Brain microvascular endothelial cell (primary cell): ENCODE measurements at regions not wholly inside any gene's neighbourhood (a gene's known extent, or its start where the extent isn't known, plus 50 kb on each side); places are given as distances from the start of the nearest gene placed in this dataset.

Source experiments
- DNase-seq: peaks from one replicate; pipeline ENCODE4 v3.0.0-alpha.2; 2020
- H3K27ac ChIP-seq: fragments of 250-450 bp; sonication (Bioruptor Pico); 2 replicates; pipeline ENCODE4 v1.5.1; 2020; ENCODE audit warnings: mild to moderate bottlenecking, moderate library complexity
- H3K27me3 ChIP-seq: fragments of 250-450 bp; sonication (Bioruptor Pico); replicated peaks from 2 replicates; pipeline ENCODE4 v1.5.1; 2020; ENCODE audit warnings: mild to moderate bottlenecking
- H3K36me3 ChIP-seq: fragments of 250-450 bp; sonication (Bioruptor Pico); replicated peaks from 2 replicates; pipeline ENCODE4 v1.5.1; 2020; ENCODE audit warnings: mild to moderate bottlenecking
- H3K4me3 ChIP-seq: 2 replicates; pipeline ENCODE4 v1.5.1; 2011; ENCODE audit warnings: low read depth, mild to moderate bottlenecking, control low read depth, low read length, moderate library complexity
- CTCF ChIP-seq: IDR thresholded peaks from 2 replicates; pipeline ENCODE4 v1.5.1; 2011; ENCODE audit warnings: low read depth, mild to moderate bottlenecking, moderate library complexity, low read length, control low read depth, inconsistent platforms; ENCODE audit errors: missing control alignments
- in situ Hi-C: cut with HindIII; loops from 2 replicates; pipeline ENCODE4 v1.10.0; 2017; ENCODE audit warnings: low sequenced_read_pairs, low pct_ligation_motif_present

- Histone ChIP-seq H3K27ac (peak overlapping the region; percentile 96), H3K4me3 (peak overlapping the region; percentile 58), H3K36me3 (peaks cover 5% of the 10 kb centered on the region), H3K27me3 (no peaks in the 10 kb centered on the region)
- in situ Hi-C loops, result no loop called here
- no peak for TF ChIP-seq CTCF
- peak; percentile 69 for DNase-seq
These were observed 595.1 kb upstream of the ZP4 start for GRCh38 chr1:238485912-238486209.

GRCh38 chr1:238485057-238485911, 594.6 kb upstream of the ZP4 start:
- peaks cover 6% of the 10 kb centered on the region for H3K36me3 ChIP-seq
- DNase-seq, result peak; percentile 94

GRCh38 chr1:238484121-238484520, 593.4 kb upstream of the ZP4 start:
- DNase-seq, result no peak
- Histone ChIP-seq H3K36me3 (peaks cover 6% of the 10 kb centered on the region), H3K27me3 (no peaks in the 10 kb centered on the region), H3K4me3 (peak overlapping the region; percentile 58), H3K27ac (peak overlapping the region; percentile 96)
- no peak for TF ChIP-seq CTCF
- in situ Hi-C loops, result no loop called here

More at GRCh38 chr1:238485057-238485911, 594.6 kb upstream of the ZP4 start:
- in situ Hi-C loops, result no loop called here
- no peaks in the 10 kb centered on the region for H3K27me3 ChIP-seq
- peak overlapping the region; percentile 58 for H3K4me3 ChIP-seq
- peak overlapping the region; percentile 96 for H3K27ac ChIP-seq
- no peak for TF ChIP-seq CTCF

GRCh38 chr1:238476841-238477240, 586.1 kb upstream of the ZP4 start:
- DNase-seq, result no peak
- no peaks in the 10 kb centered on the region for H3K27me3 ChIP-seq
- no peak for TF ChIP-seq CTCF
- in situ Hi-C loops, result no loop called here
- no peak overlapping the region for H3K27ac ChIP-seq
- H3K36me3 ChIP-seq, result peaks cover 11% of the 10 kb centered on the region
- H3K4me3 ChIP-seq, result no peak overlapping the region

- no peak overlapping the region for H3K4me3 ChIP-seq
- DNase-seq, result no peak
- H3K27me3 ChIP-seq, result no peaks in the 10 kb centered on the region
- in situ Hi-C loops, result no loop called here
- no peak overlapping the region for H3K27ac ChIP-seq
- H3K36me3 ChIP-seq, result peaks cover 7% of the 10 kb centered on the region
- no peak for TF ChIP-seq CTCF
These were observed 585.0 kb upstream of the ZP4 start for GRCh38 chr1:238475712-238476111.

- H3K36me3 ChIP-seq, result peaks cover 7% of the 10 kb centered on the region
- in situ Hi-C loops, result loop anchor here (25.0 kb wide), 1 partner anchor 188 kb away; no protein-coding TSS in a partner anchor
- no peak for DNase-seq
- no peaks in the 10 kb centered on the region for H3K27me3 ChIP-seq
- no peak overlapping the region for H3K27ac ChIP-seq
- H3K4me3 ChIP-seq, result no peak overlapping the region
- no peak for TF ChIP-seq CTCF
These were observed 583.5 kb upstream of the ZP4 start for GRCh38 chr1:238474263-238474662.
